A673 (cell line): ENCODE measurements at regions not wholly inside any gene's neighbourhood (a gene's known extent, or its start where the extent isn't known, plus 50 kb on each side); places are given as distances from the start of the nearest gene placed in this dataset.

ENCODE experiments used
- EZH2 ChIP-seq: fragments of 200-600 bp; sonication (generic); IDR thresholded peaks from 2 replicates; pipeline ENCODE4 v1.6.1; 2017; ENCODE audit warnings: borderline replicate concordance, low read depth, mild to moderate bottlenecking, mixed read lengths, antibody characterized with exemption, low read length; ENCODE audit not compliant: poor library complexity, severe bottlenecking
- TF ChIP-seq, protein P1 (sequence below): fragments of 300-800, 200-600 bp; sonication (generic); conservative IDR thresholded peaks from 2 replicates; pipeline ENCODE4 v1.5.1; 2017; ENCODE audit warnings: low read depth, mild to moderate bottlenecking, antibody characterized with exemption, low read length, moderate library complexity, mixed read lengths

DNA sequence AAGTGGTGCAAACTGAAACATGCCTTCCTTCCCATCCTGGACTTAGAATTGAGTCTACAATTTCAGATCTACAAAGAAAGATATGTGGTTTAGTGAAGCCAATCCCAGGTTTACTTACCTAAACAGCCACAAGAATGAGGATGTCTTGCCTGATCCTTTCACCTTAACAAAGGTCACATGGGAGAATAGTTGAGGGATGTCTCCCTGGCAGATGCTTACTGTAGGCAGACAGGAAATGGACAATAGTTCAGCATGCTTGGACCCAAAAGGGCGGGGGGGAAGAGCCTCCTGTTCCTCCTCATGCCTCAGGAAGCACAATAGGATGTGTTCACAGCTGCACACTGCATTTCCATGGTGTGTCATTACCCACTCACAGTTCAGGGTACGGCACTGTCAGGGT is 492.7 kb upstream of the USP24 start:
- TF ChIP-seq, protein P1, sequence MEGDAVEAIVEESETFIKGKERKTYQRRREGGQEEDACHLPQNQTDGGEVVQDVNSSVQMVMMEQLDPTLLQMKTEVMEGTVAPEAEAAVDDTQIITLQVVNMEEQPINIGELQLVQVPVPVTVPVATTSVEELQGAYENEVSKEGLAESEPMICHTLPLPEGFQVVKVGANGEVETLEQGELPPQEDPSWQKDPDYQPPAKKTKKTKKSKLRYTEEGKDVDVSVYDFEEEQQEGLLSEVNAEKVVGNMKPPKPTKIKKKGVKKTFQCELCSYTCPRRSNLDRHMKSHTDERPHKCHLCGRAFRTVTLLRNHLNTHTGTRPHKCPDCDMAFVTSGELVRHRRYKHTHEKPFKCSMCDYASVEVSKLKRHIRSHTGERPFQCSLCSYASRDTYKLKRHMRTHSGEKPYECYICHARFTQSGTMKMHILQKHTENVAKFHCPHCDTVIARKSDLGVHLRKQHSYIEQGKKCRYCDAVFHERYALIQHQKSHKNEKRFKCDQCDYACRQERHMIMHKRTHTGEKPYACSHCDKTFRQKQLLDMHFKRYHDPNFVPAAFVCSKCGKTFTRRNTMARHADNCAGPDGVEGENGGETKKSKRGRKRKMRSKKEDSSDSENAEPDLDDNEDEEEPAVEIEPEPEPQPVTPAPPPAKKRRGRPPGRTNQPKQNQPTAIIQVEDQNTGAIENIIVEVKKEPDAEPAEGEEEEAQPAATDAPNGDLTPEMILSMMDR, result no peak
- no peak for TF ChIP-seq EZH2
